ENCODE measurements at regions not wholly inside any gene's neighbourhood (a gene's known extent, or its start where the extent isn't known, plus 50 kb on each side); places are given as distances from the start of the nearest gene placed in this dataset.

DNA sequence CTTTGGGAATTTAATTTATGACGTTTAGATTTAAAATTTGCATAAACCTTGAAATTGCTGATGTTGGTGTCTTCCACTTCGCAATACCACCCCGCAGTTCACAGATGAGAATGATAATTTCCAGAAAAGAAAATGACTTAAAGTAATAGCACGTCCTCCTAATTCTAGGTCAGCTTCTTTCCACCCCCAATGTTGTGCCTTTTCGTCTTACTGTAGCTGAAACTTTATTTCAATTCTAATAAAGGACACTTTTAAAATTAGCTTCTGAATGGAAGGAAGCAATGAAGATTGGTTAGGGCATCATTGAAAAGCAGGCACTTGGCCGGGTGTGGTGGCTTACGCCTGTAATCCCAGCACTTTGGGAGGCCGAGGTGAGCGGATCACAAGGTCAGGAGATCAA is 107.4 kb downstream of the MYCN start:
- TF ChIP-seq, protein P1, sequence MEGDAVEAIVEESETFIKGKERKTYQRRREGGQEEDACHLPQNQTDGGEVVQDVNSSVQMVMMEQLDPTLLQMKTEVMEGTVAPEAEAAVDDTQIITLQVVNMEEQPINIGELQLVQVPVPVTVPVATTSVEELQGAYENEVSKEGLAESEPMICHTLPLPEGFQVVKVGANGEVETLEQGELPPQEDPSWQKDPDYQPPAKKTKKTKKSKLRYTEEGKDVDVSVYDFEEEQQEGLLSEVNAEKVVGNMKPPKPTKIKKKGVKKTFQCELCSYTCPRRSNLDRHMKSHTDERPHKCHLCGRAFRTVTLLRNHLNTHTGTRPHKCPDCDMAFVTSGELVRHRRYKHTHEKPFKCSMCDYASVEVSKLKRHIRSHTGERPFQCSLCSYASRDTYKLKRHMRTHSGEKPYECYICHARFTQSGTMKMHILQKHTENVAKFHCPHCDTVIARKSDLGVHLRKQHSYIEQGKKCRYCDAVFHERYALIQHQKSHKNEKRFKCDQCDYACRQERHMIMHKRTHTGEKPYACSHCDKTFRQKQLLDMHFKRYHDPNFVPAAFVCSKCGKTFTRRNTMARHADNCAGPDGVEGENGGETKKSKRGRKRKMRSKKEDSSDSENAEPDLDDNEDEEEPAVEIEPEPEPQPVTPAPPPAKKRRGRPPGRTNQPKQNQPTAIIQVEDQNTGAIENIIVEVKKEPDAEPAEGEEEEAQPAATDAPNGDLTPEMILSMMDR (IDR thresholded peaks at IDR 0.05; ENCODE audit: insufficient read depth, low read length, poor library complexity, severe bottlenecking), result no peak
- no peak for TF ChIP-seq EZH2phosphoT487 (conservative IDR thresholded peaks at IDR 0.05; ENCODE audit: low read length)
